ENCODE measurements at regions not wholly inside any gene's neighbourhood (a gene's known extent, or its start where the extent isn't known, plus 50 kb on each side); places are given as distances from the start of the nearest gene placed in this dataset.

- TF ChIP-seq CTCF (conservative IDR thresholded peaks at IDR 0.05; ENCODE audit: low read depth, low read length), result no peak
- DNase-seq (ENCODE audit: low read depth), result no peak
- H3K4me3 ChIP-seq (ENCODE audit: low read depth, low read length), result no peak overlapping the region
Observed at GRCh38 chr1:101706366-101706765, 290.4 kb downstream of the OLFM3 start.

- no peak for DNase-seq (ENCODE audit: low read depth)
- no peak overlapping the region for H3K4me3 ChIP-seq (ENCODE audit: low read depth, low read length)
- TF ChIP-seq CTCF (conservative IDR thresholded peaks at IDR 0.05; ENCODE audit: low read depth, low read length), result no peak
Observed at GRCh38 chr1:101709721-101710120, 287.0 kb downstream of the OLFM3 start.

GRCh38 chr1:101713760-101714159 lies 283.0 kb downstream of the OLFM3 start:
- no peak overlapping the region for H3K4me3 ChIP-seq (ENCODE audit: low read depth, low read length)
- TF ChIP-seq CTCF (conservative IDR thresholded peaks at IDR 0.05; ENCODE audit: low read depth, low read length), result no peak
- DNase-seq (ENCODE audit: low read depth), result no peak

- H3K4me3 ChIP-seq (ENCODE audit: low read depth, low read length), result no peak overlapping the region
- TF ChIP-seq CTCF (conservative IDR thresholded peaks at IDR 0.05; ENCODE audit: low read depth, low read length), result no peak
- no peak for DNase-seq (ENCODE audit: low read depth)
Observed at GRCh38 chr1:101723415-101723814, 273.3 kb downstream of the OLFM3 start.

- no peak for DNase-seq (ENCODE audit: low read depth)
- TF ChIP-seq CTCF (conservative IDR thresholded peaks at IDR 0.05; ENCODE audit: low read depth, low read length), result no peak
- no peak overlapping the region for H3K4me3 ChIP-seq (ENCODE audit: low read depth, low read length)
Observed at GRCh38 chr1:101728029-101728428, 268.7 kb downstream of the OLFM3 start.

- no peak overlapping the region for H3K4me3 ChIP-seq (ENCODE audit: low read depth, low read length)
- TF ChIP-seq CTCF (conservative IDR thresholded peaks at IDR 0.05; ENCODE audit: low read depth, low read length), result no peak
- no peak for DNase-seq (ENCODE audit: low read depth)
Observed at GRCh38 chr1:101730559-101730958, 266.2 kb downstream of the OLFM3 start.

- H3K4me3 ChIP-seq (ENCODE audit: low read depth, low read length), result no peak overlapping the region
- DNase-seq (ENCODE audit: low read depth), result no peak
- no peak for TF ChIP-seq CTCF (conservative IDR thresholded peaks at IDR 0.05; ENCODE audit: low read depth, low read length)
Observed at GRCh38 chr1:101732261-101732660, 264.5 kb downstream of the OLFM3 start.

Data from epithelial cell of proximal tubule (primary cell).